ENCODE measurements at regions not wholly inside any gene's neighbourhood (a gene's known extent, or its start where the extent isn't known, plus 50 kb on each side); places are given as distances from the start of the nearest gene placed in this dataset.

GRCh38 chr14:51782435-51782834, 78.0 kb upstream of the GNG2 start:
- in situ Hi-C loops (cut with MboI) = no loop called here
- ChIA-PET POLR2A (no interaction called here), RAD21 (ENCODE audit: unreplicated experiment) (no interaction called here), SMC1A (ENCODE audit: uncharacterized antibody, unreplicated experiment) (interaction anchor here (4.0 kb wide), 1 partner anchor 196 kb away, joined by 25 read pairs; no protein-coding TSS in a partner anchor), CTCF (interaction anchor here (4.1 kb wide), 1 partner anchor 196 kb away, joined by 33 read pairs; no protein-coding TSS in a partner anchor)
- Histone ChIP-seq H3K27ac (ENCODE audit: control insufficient read depth, insufficient read depth) (no peak overlapping the region), H3K36me3 (ENCODE audit: control insufficient read depth in 2 of 2, insufficient read depth in 2 of 2, low read length in 1 of 2) (no peaks in the 10 kb centered on the region), H3K9ac (ENCODE audit: control insufficient read depth, insufficient read depth, low read length) (no peak overlapping the region), H3K4me3 (no peak overlapping the region), H3K27me3 (replicated peaks in 1 of 2; ENCODE audit: control insufficient read depth in 2 of 2, insufficient read depth in 2 of 2, low read length in 1 of 2) (no peaks in the 10 kb centered on the region), H4K20me1 (ENCODE audit: control insufficient read depth, insufficient read depth) (no peaks in the 10 kb centered on the region), H3K79me2 (ENCODE audit: control insufficient read depth, insufficient read depth, low read length) (no peaks in the 10 kb centered on the region), H3K4me2 (ENCODE audit: control insufficient read depth, insufficient read depth) (no peak overlapping the region), H3K4me1 (ENCODE audit: control insufficient read depth, insufficient read depth, low read length) (no peaks in the 10 kb centered on the region), H3K9me3 (replicated peaks; ENCODE audit: control insufficient read depth, insufficient read depth, low read length) (peaks cover 4% of the 10 kb centered on the region; the same call in 1 of the 3 replicates), H2AFZ (ENCODE audit: control insufficient read depth, low read depth, low read length) (no peak overlapping the region)
- FAIRE-seq = no peak
- no peak for ATAC-seq
- no TSS peak for BruUV-seq (replicated peaks)
- no peak for TF ChIP-seq BCLAF1 (IDR thresholded peaks at IDR 0.05)
- no peak for TF ChIP-seq IRF3 (IDR thresholded peaks at IDR 0.05)
- no peak for TF ChIP-seq ZNF384 (IDR thresholded peaks at IDR 0.05; ENCODE audit: borderline replicate concordance, low read depth, low read length)
- no peak for TF ChIP-seq BMI1 (IDR thresholded peaks at IDR 0.05; ENCODE audit: borderline replicate concordance)
- TF ChIP-seq GATAD2B (conservative IDR thresholded peaks at IDR 0.05; ENCODE audit: low read depth) = no peak
- TF ChIP-seq ZBED1 (IDR thresholded peaks at IDR 0.05; ENCODE audit: borderline replicate concordance) = no peak
- no peak for TF ChIP-seq CEBPZ (IDR thresholded peaks at IDR 0.05; ENCODE audit: low read depth, low read length)
- no peak for TF ChIP-seq CHD2 (IDR thresholded peaks at IDR 0.05; ENCODE audit: borderline replicate concordance, low read depth, low read length)
- no peak for TF ChIP-seq ATF7 (IDR thresholded peaks at IDR 0.05; ENCODE audit: low read depth)
- TF ChIP-seq TARDBP (IDR thresholded peaks at IDR 0.05; ENCODE audit: borderline replicate concordance) = no peak
- TF ChIP-seq HSF1 (IDR thresholded peaks at IDR 0.05; ENCODE audit: low read depth, low read length) = no peak
- no peak for TF ChIP-seq EED (IDR thresholded peaks at IDR 0.05; ENCODE audit: low read depth)
- TF ChIP-seq EP300 (IDR thresholded peaks at IDR 0.05; ENCODE audit: borderline replicate concordance in 1 of 2, control insufficient read depth in 1 of 2, low read depth in 2 of 2, low read length in 2 of 2) = no peak
- no peak for TF ChIP-seq POLR2AphosphoS2 (IDR thresholded peaks at IDR 0.05; ENCODE audit: low read depth, low read length)
- no peak for DNase-seq (ENCODE audit: low read depth, low spot score)
- 52% methylated on average over 4 of the region's 4 CpGs for WGBS (ENCODE audit: insufficient coverage, insufficient replicate concordance, low lambda C conversion rate, missing lambda C conversion rate)
- intact Hi-C loops (cut with micrococcal nuclease; ENCODE audit: unreplicated experiment) = loop anchor here (5.0 kb wide), 1 partner anchor 80 kb away; the partner anchor contains the start of gene GNG2

Measured in GM12878 (cell line).